NCI-H524 treated with DMSO at 0.1 percent for 48 hours (cell line): ENCODE measurements at regions not wholly inside any gene's neighbourhood (a gene's known extent, or its start where the extent isn't known, plus 50 kb on each side); places are given as distances from the start of the nearest gene placed in this dataset.

Experiments
- DNase-seq: peaks from one replicate; lab custom pipeline; 2025; lab: John Stamatoyannopoulos, UW

GRCh38 chr4:94395562-94395961 lies 52.9 kb upstream of the HPGDS start:
- DNase-seq: no peak

GRCh38 chr4:94396984-94397383 lies 54.3 kb upstream of the HPGDS start:
- no peak for DNase-seq

- DNase-seq: no peak
These were observed 54.1 kb upstream of the PDLIM5 start for GRCh38 chr4:94397635-94398034.

- DNase-seq: no peak
These were observed 52.5 kb upstream of the PDLIM5 start for GRCh38 chr4:94399277-94399676.

- DNase-seq: peak; percentile 42
These were observed 52.0 kb upstream of the PDLIM5 start for GRCh38 chr4:94399721-94400120.

GRCh38 chr4:94400191-94400590 lies 51.6 kb upstream of the PDLIM5 start:
- no peak for DNase-seq
